ENCODE measurements at regions not wholly inside any gene's neighbourhood (a gene's known extent, or its start where the extent isn't known, plus 50 kb on each side); places are given as distances from the start of the nearest gene placed in this dataset.

- no peak for DNase-seq
Measured at GRCh38 chrX:20596856-20597255, 330.1 kb upstream of the RPS6KA3 start.

- no peak for DNase-seq
Measured at GRCh38 chrX:20595928-20596575, 329.3 kb upstream of the RPS6KA3 start.

- no peak for DNase-seq
Measured at GRCh38 chrX:20594985-20595384, 328.3 kb upstream of the RPS6KA3 start.

GRCh38 chrX:20593836-20594235, 327.1 kb upstream of the RPS6KA3 start:
- DNase-seq: no peak

GRCh38 chrX:20593402-20593801, 326.7 kb upstream of the RPS6KA3 start:
- DNase-seq: no peak

GRCh38 chrX:20591246-20591645, 324.5 kb upstream of the RPS6KA3 start:
- DNase-seq: no peak

GRCh38 chrX:20585782-20586181, 319.1 kb upstream of the RPS6KA3 start:
- DNase-seq: no peak

- no peak for DNase-seq
Measured at GRCh38 chrX:20571611-20572010, 304.9 kb upstream of the RPS6KA3 start.

GRCh38 chrX:20567108-20567507, 300.4 kb upstream of the RPS6KA3 start:
- DNase-seq: no peak

- no peak for DNase-seq
Measured at GRCh38 chrX:20547611-20548051, 280.9 kb upstream of the RPS6KA3 start.

GRCh38 chrX:20545538-20545937, 278.8 kb upstream of the RPS6KA3 start:
- DNase-seq: no peak

GRCh38 chrX:20542072-20542471, 275.4 kb upstream of the RPS6KA3 start:
- no peak for DNase-seq

- no peak for DNase-seq
Measured at GRCh38 chrX:20538974-20539373, 272.3 kb upstream of the RPS6KA3 start.

GRCh38 chrX:20531667-20532066, 265.0 kb upstream of the RPS6KA3 start:
- no peak for DNase-seq

GRCh38 chrX:20530406-20530921, 263.8 kb upstream of the RPS6KA3 start:
- DNase-seq: peak; percentile 44

GRCh38 chrX:20529711-20530110, 263.0 kb upstream of the RPS6KA3 start:
- DNase-seq: no peak

GRCh38 chrX:20529301-20529700, 262.6 kb upstream of the RPS6KA3 start:
- no peak for DNase-seq

GRCh38 chrX:20527558-20528011, 260.9 kb upstream of the RPS6KA3 start:
- no peak for DNase-seq

- DNase-seq: no peak
Measured at GRCh38 chrX:20527041-20527440, 260.3 kb upstream of the RPS6KA3 start.

GRCh38 chrX:20523626-20524312, 257.1 kb upstream of the RPS6KA3 start:
- DNase-seq: no peak

GRCh38 chrX:20522420-20522819, 255.7 kb upstream of the RPS6KA3 start:
- DNase-seq: no peak

GRCh38 chrX:20521222-20521621, 254.5 kb upstream of the RPS6KA3 start:
- no peak for DNase-seq

- no peak for DNase-seq
Measured at GRCh38 chrX:20519826-20520225, 253.1 kb upstream of the RPS6KA3 start.

- no peak for DNase-seq
Measured at GRCh38 chrX:20519146-20519545, 252.4 kb upstream of the RPS6KA3 start.
